Gastroesophageal sphincter (tissue), 3 donors: ENCODE measurements at regions not wholly inside any gene's neighbourhood (a gene's known extent, or its start where the extent isn't known, plus 50 kb on each side); places are given as distances from the start of the nearest gene placed in this dataset.

Experiments
- CTCF ChIP-seq, 4 experiments: fragments of 200-600 bp in 2 of 4; fragments of 450-650 bp in 2 of 4; sonication (generic) in 1 of 4; IDR thresholded peaks; one replicate each; pipeline ENCODE4 v1.5.1; 2017 to 2019; ENCODE audit warnings: antibody characterized with exemption in 4 of 4, mild to moderate bottlenecking in 2 of 4, moderate library complexity in 2 of 4
- POLR2A ChIP-seq, 2 donors: fragments of 450-650 bp; IDR thresholded peaks; one replicate each; pipeline ENCODE4 v1.6.1; 2017; ENCODE audit warnings: antibody characterized with exemption in 2 of 2, mild to moderate bottlenecking in 2 of 2, moderate library complexity in 1 of 2
- POLR2AphosphoS5 ChIP-seq: sonication (generic); formaldehyde crosslinking; IDR thresholded peaks from one replicate; pipeline ENCODE4 v1.6.1; 2017; ENCODE audit warnings: antibody characterized with exemption

- no peak for TF ChIP-seq CTCF (IDR thresholded peaks at IDR 0.05)
- no peak for TF ChIP-seq POLR2A (IDR thresholded peaks at IDR 0.05)
- no peak for TF ChIP-seq POLR2AphosphoS5
Observed at GRCh38 chr11:119850822-119851409, 121.9 kb upstream of the NECTIN1 start.
